OCI-LY1 (cell line): ENCODE measurements at regions not wholly inside any gene's neighbourhood (a gene's known extent, or its start where the extent isn't known, plus 50 kb on each side); places are given as distances from the start of the nearest gene placed in this dataset.

ENCODE experiments used
- H2AFZ ChIP-seq: fragments of 200-600 bp; sonication (generic), shearing (Covaris generic); 2 replicates; pipeline ENCODE4 v1.6.0; 2014; ENCODE audit warnings: antibody characterized with exemption, mild to moderate bottlenecking, low read length
- H3F3A ChIP-seq: fragments of 200-600 bp; sonication (generic), shearing (Covaris generic); 2 replicates; pipeline ENCODE4 v1.6.0; 2014; ENCODE audit warnings: mild to moderate bottlenecking, antibody characterized with exemption, low read length, moderate library complexity; ENCODE audit not compliant: insufficient read depth
- H3K27ac ChIP-seq: fragments of 200-600 bp; sonication (generic); 2 replicates; pipeline ENCODE4 v1.5.1; 2014; ENCODE audit warnings: low read length, mixed run types, mild to moderate bottlenecking, low read depth; ENCODE audit not compliant: poor library complexity, severe bottlenecking
- H3K27me3 ChIP-seq: fragments of 200-600 bp; sonication (generic); 2 replicates; pipeline ENCODE4 v1.6.0; 2014; ENCODE audit warnings: antibody characterized with exemption, mild to moderate bottlenecking, low read length, moderate library complexity; ENCODE audit not compliant: insufficient read depth
- H3K36me3 ChIP-seq: fragments of 200-600 bp; sonication (generic); 2 replicates; pipeline ENCODE4 v1.6.1; 2014; ENCODE audit warnings: mild to moderate bottlenecking, antibody characterized with exemption, low read length, moderate library complexity, mixed read lengths; ENCODE audit not compliant: insufficient read depth
- H3K4me1 ChIP-seq: fragments of 200-600 bp; sonication (generic); 2 replicates; pipeline ENCODE4 v1.5.1; 2014; ENCODE audit warnings: mild to moderate bottlenecking, low read length, moderate library complexity; ENCODE audit not compliant: insufficient read depth, severe bottlenecking
- H3K4me2 ChIP-seq: fragments of 200-600 bp; sonication (generic), shearing (Covaris generic); 2 replicates; pipeline ENCODE4 v1.6.1; 2014; ENCODE audit warnings: low read length
- H3K4me3 ChIP-seq: fragments of 200-600 bp; sonication (generic); 2 replicates; pipeline ENCODE4 v1.5.1; 2014; ENCODE audit warnings: low read length, low read depth, mild to moderate bottlenecking, mixed read lengths; ENCODE audit not compliant: poor library complexity, severe bottlenecking
- H3K79me2 ChIP-seq: fragments of 200-600 bp; shearing (Covaris generic); 2 replicates; pipeline ENCODE4 v1.6.1; 2016; ENCODE audit warnings: mixed run types, low read length, mixed read lengths; ENCODE audit not compliant: insufficient read depth
- H3K9ac ChIP-seq: fragments of 200-600 bp; sonication (generic), shearing (Covaris generic); 2 replicates; pipeline ENCODE4 v1.6.1; 2014; ENCODE audit warnings: mild to moderate bottlenecking, low read length, mixed read lengths
- H3K9me2 ChIP-seq: fragments of 200-600 bp; sonication (generic), shearing (Covaris generic); 2 replicates; pipeline ENCODE4 v1.6.1; 2014; ENCODE audit warnings: low read depth, mild to moderate bottlenecking, low read length, mixed read lengths
- H3K9me3 ChIP-seq: fragments of 200-600 bp; shearing (Covaris generic); 2 replicates; pipeline ENCODE4 v1.6.1; 2014; ENCODE audit warnings: low read length, mixed read lengths
- H4K20me1 ChIP-seq: fragments of 200-600 bp; sonication (generic), shearing (Covaris generic); 2 replicates; pipeline ENCODE4 v1.6.0; 2016; ENCODE audit warnings: mild to moderate bottlenecking, low read length; ENCODE audit not compliant: insufficient read depth
- EZH2 ChIP-seq: fragments of 200-600 bp; sonication (generic), shearing (Covaris generic); IDR thresholded peaks from 2 replicates; pipeline ENCODE4 v1.8.0; 2017; ENCODE audit warnings: borderline replicate concordance, mixed run types, mild to moderate bottlenecking, antibody characterized with exemption, low read length, moderate library complexity, mixed read lengths
- TF ChIP-seq, protein P1 (sequence below): fragments of 200-600 bp; sonication (generic), shearing (Covaris generic); IDR thresholded peaks from 2 replicates; pipeline ENCODE4 v1.5.1; 2017; ENCODE audit warnings: mild to moderate bottlenecking, antibody characterized with exemption, low read length, moderate library complexity, mixed read lengths

DNA sequence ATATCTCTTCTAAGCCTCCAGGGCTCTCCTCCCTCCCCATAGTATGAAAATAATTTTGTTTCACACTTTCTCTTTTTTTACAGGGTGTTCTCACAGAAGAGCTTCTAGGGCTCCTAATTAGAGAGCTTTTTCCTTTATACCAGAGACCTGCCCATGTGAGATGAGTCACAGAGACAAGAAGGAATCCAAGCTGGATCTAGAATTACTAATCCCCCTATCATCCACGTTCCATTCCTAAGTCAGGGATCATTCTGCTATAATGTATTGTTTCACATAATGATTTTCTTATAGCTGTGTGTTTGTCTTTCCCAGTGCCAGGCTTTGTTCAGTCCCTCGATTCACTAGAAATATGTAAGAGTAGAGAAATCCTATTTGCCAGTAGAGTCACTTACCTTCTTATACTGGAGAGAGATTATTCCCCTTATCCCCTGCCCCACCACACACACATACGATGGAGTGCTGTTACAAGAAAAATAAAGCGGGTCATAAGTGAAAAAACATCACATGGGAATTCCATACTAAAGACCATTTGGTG is 778.3 kb upstream of the LRRC4C start:
- Histone ChIP-seq H3K79me2 (no peaks in the 10 kb centered on the region), H4K20me1 (no peaks in the 10 kb centered on the region), H3K4me3 (no peak overlapping the region), H3K27ac (no peak overlapping the region), H2AFZ (no peak overlapping the region), H3K9me2 (no peaks in the 10 kb centered on the region), H3K9me3 (no peaks in the 10 kb centered on the region), H3F3A (no peaks in the 10 kb centered on the region), H3K4me2 (no peak overlapping the region), H3K36me3 (no peaks in the 10 kb centered on the region), H3K27me3 (no peaks in the 10 kb centered on the region), H3K9ac (no peak overlapping the region), H3K4me1 (no peaks in the 10 kb centered on the region)
- TF ChIP-seq, protein P1, sequence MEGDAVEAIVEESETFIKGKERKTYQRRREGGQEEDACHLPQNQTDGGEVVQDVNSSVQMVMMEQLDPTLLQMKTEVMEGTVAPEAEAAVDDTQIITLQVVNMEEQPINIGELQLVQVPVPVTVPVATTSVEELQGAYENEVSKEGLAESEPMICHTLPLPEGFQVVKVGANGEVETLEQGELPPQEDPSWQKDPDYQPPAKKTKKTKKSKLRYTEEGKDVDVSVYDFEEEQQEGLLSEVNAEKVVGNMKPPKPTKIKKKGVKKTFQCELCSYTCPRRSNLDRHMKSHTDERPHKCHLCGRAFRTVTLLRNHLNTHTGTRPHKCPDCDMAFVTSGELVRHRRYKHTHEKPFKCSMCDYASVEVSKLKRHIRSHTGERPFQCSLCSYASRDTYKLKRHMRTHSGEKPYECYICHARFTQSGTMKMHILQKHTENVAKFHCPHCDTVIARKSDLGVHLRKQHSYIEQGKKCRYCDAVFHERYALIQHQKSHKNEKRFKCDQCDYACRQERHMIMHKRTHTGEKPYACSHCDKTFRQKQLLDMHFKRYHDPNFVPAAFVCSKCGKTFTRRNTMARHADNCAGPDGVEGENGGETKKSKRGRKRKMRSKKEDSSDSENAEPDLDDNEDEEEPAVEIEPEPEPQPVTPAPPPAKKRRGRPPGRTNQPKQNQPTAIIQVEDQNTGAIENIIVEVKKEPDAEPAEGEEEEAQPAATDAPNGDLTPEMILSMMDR: no peak
- no peak for TF ChIP-seq EZH2

- Histone ChIP-seq H3F3A (no peaks in the 10 kb centered on the region), H3K4me3 (no peak overlapping the region), H3K4me2 (no peak overlapping the region), H3K9ac (no peak overlapping the region), H3K79me2 (no peaks in the 10 kb centered on the region), H3K36me3 (no peaks in the 10 kb centered on the region), H3K27me3 (no peaks in the 10 kb centered on the region), H3K9me3 (no peaks in the 10 kb centered on the region), H4K20me1 (no peaks in the 10 kb centered on the region), H2AFZ (no peak overlapping the region), H3K4me1 (no peaks in the 10 kb centered on the region), H3K9me2 (no peaks in the 10 kb centered on the region), H3K27ac (no peak overlapping the region)
- TF ChIP-seq EZH2: no peak
Observed at GRCh38 chr11:42239188-42239587, 779.7 kb upstream of the LRRC4C start.

DNA sequence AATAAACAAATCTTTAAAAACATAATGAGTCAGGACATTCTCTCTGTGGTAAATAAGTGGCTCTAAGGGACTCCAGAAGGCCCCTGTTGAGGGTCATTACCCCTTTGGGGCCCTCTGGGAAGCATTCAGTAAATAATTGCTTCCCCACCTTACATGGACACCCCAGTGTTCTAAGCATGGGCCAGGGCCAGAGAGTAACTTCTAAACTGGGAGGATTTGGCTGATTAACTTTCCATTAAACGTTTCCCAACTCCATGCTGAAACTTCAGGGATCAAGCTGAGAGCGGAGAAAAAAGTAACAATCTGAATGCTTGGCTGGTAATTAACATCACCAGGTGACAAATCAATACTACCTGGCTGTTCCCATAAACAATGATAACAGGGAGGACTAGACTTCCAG is 783.9 kb upstream of the LRRC4C start:
- H3K4me3 ChIP-seq: no peak overlapping the region
- no peaks in the 10 kb centered on the region for H3K9me2 ChIP-seq
- no peak overlapping the region for H2AFZ ChIP-seq
- H3K27ac ChIP-seq: no peak overlapping the region
- H3K4me1 ChIP-seq: no peaks in the 10 kb centered on the region
- H3K9ac ChIP-seq: no peak overlapping the region
- TF ChIP-seq, protein P1: no peak
- TF ChIP-seq EZH2: no peak
- H3K79me2 ChIP-seq: no peaks in the 10 kb centered on the region
- no peaks in the 10 kb centered on the region for H4K20me1 ChIP-seq
- H3K4me2 ChIP-seq: no peak overlapping the region
- H3K36me3 ChIP-seq: no peaks in the 10 kb centered on the region
- no peaks in the 10 kb centered on the region for H3K27me3 ChIP-seq
- H3K9me3 ChIP-seq: no peaks in the 10 kb centered on the region
- no peaks in the 10 kb centered on the region for H3F3A ChIP-seq

DNA sequence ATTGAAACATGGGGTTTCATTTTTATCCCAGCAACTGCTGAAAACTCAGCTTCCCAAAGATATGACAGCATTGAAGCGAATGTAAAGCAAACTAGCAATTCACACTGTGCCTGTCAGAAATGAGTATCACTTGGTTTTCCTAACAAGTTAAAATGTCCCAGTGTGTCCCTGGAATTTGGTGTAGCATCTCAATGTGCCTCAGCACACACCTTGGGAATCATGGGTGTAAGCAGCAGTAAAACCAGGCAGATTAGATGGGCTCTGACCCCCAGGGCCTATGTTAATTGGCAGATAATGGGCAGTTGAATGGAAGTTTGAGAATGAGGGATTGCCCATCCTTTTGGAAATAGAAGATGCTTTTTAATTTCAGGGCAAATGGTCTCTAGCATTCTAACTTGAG is 784.9 kb upstream of the LRRC4C start:
- Histone ChIP-seq H3K79me2 (no peaks in the 10 kb centered on the region), H3K9ac (no peak overlapping the region), H3K9me3 (no peaks in the 10 kb centered on the region), H3K4me3 (no peak overlapping the region), H3K36me3 (no peaks in the 10 kb centered on the region), H3K4me1 (no peaks in the 10 kb centered on the region), H3K9me2 (no peaks in the 10 kb centered on the region), H3K27me3 (no peaks in the 10 kb centered on the region), H3F3A (no peaks in the 10 kb centered on the region), H2AFZ (no peak overlapping the region), H3K4me2 (no peak overlapping the region), H4K20me1 (no peaks in the 10 kb centered on the region), H3K27ac (no peak overlapping the region)
- TF ChIP-seq, protein P1: no peak
- TF ChIP-seq EZH2: no peak
